CD14-positive monocyte (primary cell): ENCODE measurements at regions not wholly inside any gene's neighbourhood (a gene's known extent, or its start where the extent isn't known, plus 50 kb on each side); places are given as distances from the start of the nearest gene placed in this dataset.

Experiments
- DNase-seq, 3 donors: peaks; one replicate each; pipeline ENCODE4 v3.0.0-alpha.2; 2011 to 2022
- H2AFZ ChIP-seq: 2 replicates; pipeline ENCODE4 v1.6.0; 2012; ENCODE audit warnings: mild to moderate bottlenecking, low read depth, low read length, inconsistent platforms; ENCODE audit not compliant: insufficient read depth, poor library complexity, severe bottlenecking
- H3K27ac ChIP-seq, 2 donors: 1 replicate in 1 of 2; 2 replicates in 1 of 2; pipeline ENCODE4 v1.5.1; 2012 to 2013; ENCODE audit warnings: low read length in 2 of 2, control low read depth in 1 of 2, inconsistent platforms in 1 of 2, low read depth in 1 of 2, mild to moderate bottlenecking in 1 of 2
- H3K27me3 ChIP-seq, 2 donors: one replicate each; pipeline versions ENCODE4 v1.6.0 to v1.6.1; 2011 to 2013; ENCODE audit warnings: low read length in 2 of 2; ENCODE audit not compliant: control insufficient read depth in 2 of 2, insufficient read depth in 2 of 2
- H3K36me3 ChIP-seq, 2 donors: replicated peaks in 1 of 2; 1 replicate in 1 of 2; 2 replicates in 1 of 2; pipeline versions ENCODE4 v1.5.1 to v1.6.1; 2012 to 2013; ENCODE audit warnings: low read length in 2 of 2, control low read depth in 1 of 2, inconsistent platforms in 1 of 2, mild to moderate bottlenecking in 1 of 2; ENCODE audit not compliant: insufficient read depth in 2 of 2, control insufficient read depth in 1 of 2
- H3K4me1 ChIP-seq, 2 donors: 1 replicate in 1 of 2; 2 replicates in 1 of 2; pipeline versions ENCODE4 v1.5.1 to v1.6.1; 2012 to 2013; ENCODE audit warnings: low read length in 2 of 2, control low read depth in 1 of 2, inconsistent platforms in 1 of 2, mild to moderate bottlenecking in 1 of 2, moderate library complexity in 1 of 2; ENCODE audit not compliant: insufficient read depth in 2 of 2, control insufficient read depth in 1 of 2
- H3K4me2 ChIP-seq: replicated peaks from 2 replicates; pipeline ENCODE3; 2012; ENCODE audit warnings: low read length, moderate library complexity, mild to moderate bottlenecking; ENCODE audit not compliant: poor library complexity, severe bottlenecking; ENCODE audit errors: extremely low read depth
- H3K4me3 ChIP-seq, 3 experiments: fragments of 200-600 bp in 1 of 3; sonication (generic) in 1 of 3; replicated peaks in 1 of 3; 1 replicate in 2 of 3; 2 replicates in 1 of 3; pipeline ENCODE4 v1.5.1; 2011 to 2013; ENCODE audit warnings: low read length in 3 of 3, mild to moderate bottlenecking in 3 of 3, control low read depth in 2 of 3, low read depth in 2 of 3, inconsistent platforms in 1 of 3, moderate library complexity in 1 of 3
- H3K79me2 ChIP-seq: 2 replicates; pipeline ENCODE4 v1.6.0; 2012; ENCODE audit warnings: mild to moderate bottlenecking, control low read depth, inconsistent platforms, low read length, moderate library complexity; ENCODE audit not compliant: insufficient read depth
- H3K9ac ChIP-seq: 2 replicates; pipeline ENCODE4 v1.6.0; 2017; ENCODE audit warnings: low read length, mild to moderate bottlenecking; ENCODE audit not compliant: insufficient read depth, poor library complexity, severe bottlenecking
- H3K9me3 ChIP-seq, 2 donors: replicated peaks in 1 of 2; 1 replicate in 1 of 2; 2 replicates in 1 of 2; pipeline versions ENCODE4 v1.5.1 to v1.6.1; 2012 to 2013; ENCODE audit warnings: low read length in 2 of 2, control low read depth in 1 of 2; ENCODE audit not compliant: control insufficient read depth in 1 of 2, insufficient read depth in 1 of 2
- H4K20me1 ChIP-seq: 2 replicates; pipeline ENCODE4 v1.6.0; 2012; ENCODE audit warnings: mild to moderate bottlenecking, low read length, control low read depth, moderate library complexity; ENCODE audit not compliant: insufficient read depth
- H3K27ac Mint-ChIP-seq, 7 donors: one replicate each; pipeline ENCODE4 v1.8.0; 2020; ENCODE audit warnings: mild to moderate bottlenecking in 7 of 7, mixed read lengths in 7 of 7, moderate library complexity in 6 of 7, inconsistent platforms in 2 of 7
- H3K27me3 Mint-ChIP-seq, 3 donors: one replicate each; pipeline ENCODE4 v1.8.0; 2021 to 2022; ENCODE audit warnings: low read depth in 3 of 3, mild to moderate bottlenecking in 3 of 3, mixed read lengths in 3 of 3, moderate library complexity in 3 of 3, inconsistent platforms in 1 of 3
- H3K36me3 Mint-ChIP-seq, 2 donors: one replicate each; pipeline ENCODE4 v1.8.0; 2020; ENCODE audit warnings: mixed read lengths in 2 of 2, inconsistent platforms in 1 of 2, mild to moderate bottlenecking in 1 of 2
- H3K4me1 Mint-ChIP-seq: one replicate; pipeline ENCODE4 v1.8.0; 2020; ENCODE audit warnings: mild to moderate bottlenecking, mixed read lengths
- H3K4me3 Mint-ChIP-seq, 2 donors: one replicate each; pipeline ENCODE4 v1.8.0; 2020; ENCODE audit warnings: mild to moderate bottlenecking in 2 of 2, mixed read lengths in 2 of 2, moderate library complexity in 1 of 2
- H3K9me3 Mint-ChIP-seq, 7 donors: one replicate each; pipeline ENCODE4 v1.8.0; 2020 to 2022; ENCODE audit warnings: mixed read lengths in 7 of 7, mild to moderate bottlenecking in 6 of 7, moderate library complexity in 6 of 7, inconsistent platforms in 2 of 7
- WGBS: methylation state at CpG from one replicate; pipeline ENCODE4 v1.1.5; 2013; ENCODE audit warnings: missing lambda C conversion rate; ENCODE audit not compliant: insufficient coverage; 5-methylcytosine and 5-hydroxymethylcytosine counted together
- intact Hi-C, 2 donors: fragments of 100-400 bp; cut with micrococcal nuclease; formaldehyde crosslinking; loops; one replicate each; pipeline versions ENCODE4 v1.15.0 to v1.15.1; 2023
- TF ChIP-seq, protein P1 (sequence below): fragments of 200-600 bp; IDR thresholded peaks from one replicate; pipeline ENCODE4 v1.8.0; 2022; ENCODE audit warnings: antibody characterized with exemption, mild to moderate bottlenecking

- H3K27ac Mint-ChIP-seq: no peak overlapping the region
- H3K4me3 ChIP-seq: no peak overlapping the region
- no peak overlapping the region for H2AFZ ChIP-seq
- H3K79me2 ChIP-seq: no peaks in the 10 kb centered on the region
- TF ChIP-seq, protein P1, sequence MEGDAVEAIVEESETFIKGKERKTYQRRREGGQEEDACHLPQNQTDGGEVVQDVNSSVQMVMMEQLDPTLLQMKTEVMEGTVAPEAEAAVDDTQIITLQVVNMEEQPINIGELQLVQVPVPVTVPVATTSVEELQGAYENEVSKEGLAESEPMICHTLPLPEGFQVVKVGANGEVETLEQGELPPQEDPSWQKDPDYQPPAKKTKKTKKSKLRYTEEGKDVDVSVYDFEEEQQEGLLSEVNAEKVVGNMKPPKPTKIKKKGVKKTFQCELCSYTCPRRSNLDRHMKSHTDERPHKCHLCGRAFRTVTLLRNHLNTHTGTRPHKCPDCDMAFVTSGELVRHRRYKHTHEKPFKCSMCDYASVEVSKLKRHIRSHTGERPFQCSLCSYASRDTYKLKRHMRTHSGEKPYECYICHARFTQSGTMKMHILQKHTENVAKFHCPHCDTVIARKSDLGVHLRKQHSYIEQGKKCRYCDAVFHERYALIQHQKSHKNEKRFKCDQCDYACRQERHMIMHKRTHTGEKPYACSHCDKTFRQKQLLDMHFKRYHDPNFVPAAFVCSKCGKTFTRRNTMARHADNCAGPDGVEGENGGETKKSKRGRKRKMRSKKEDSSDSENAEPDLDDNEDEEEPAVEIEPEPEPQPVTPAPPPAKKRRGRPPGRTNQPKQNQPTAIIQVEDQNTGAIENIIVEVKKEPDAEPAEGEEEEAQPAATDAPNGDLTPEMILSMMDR: no peak
- H3K4me2 ChIP-seq: no peak overlapping the region
- peaks cover 0 to 7% (median 0%) of the 10 kb centered on the region in 7 donors for H3K9me3 Mint-ChIP-seq
- no peak overlapping the region for H3K9ac ChIP-seq
- no peaks in the 10 kb centered on the region for H3K4me1 Mint-ChIP-seq
- H3K27me3 ChIP-seq: no peaks in the 10 kb centered on the region
- intact Hi-C loops: no loop called here
- H3K27ac ChIP-seq: no peak overlapping the region
- H3K4me1 ChIP-seq: peaks cover 0 to 2% of the 10 kb centered on the region in 2 donors
- H3K36me3 Mint-ChIP-seq: no peaks in the 10 kb centered on the region
- no peaks in the 10 kb centered on the region for H3K36me3 ChIP-seq
- H3K27me3 Mint-ChIP-seq: peaks cover 0 to 1% (median 0%) of the 10 kb centered on the region in 3 donors
- H3K9me3 ChIP-seq: no peaks in the 10 kb centered on the region
- H3K4me3 Mint-ChIP-seq: no peak overlapping the region
- no peak for DNase-seq
- H4K20me1 ChIP-seq: no peaks in the 10 kb centered on the region
- no CpG with 5 or more reads among the region's 5 CpGs for WGBS
Observed at GRCh38 chr6:54690596-54690995, 156.0 kb upstream of the FAM83B start.

- Histone ChIP-seq H3K9ac (no peak overlapping the region), H3K4me1 (peaks cover 0 to 7% of the 10 kb centered on the region in 2 donors), H3K36me3 (no peaks in the 10 kb centered on the region), H3K27me3 (no peaks in the 10 kb centered on the region), H2AFZ (no peak overlapping the region), H3K9me3 (no peaks in the 10 kb centered on the region), H3K27ac (no peak overlapping the region), H3K4me2 (no peak overlapping the region), H4K20me1 (no peaks in the 10 kb centered on the region), H3K4me3 (no peak overlapping the region), H3K79me2 (no peaks in the 10 kb centered on the region)
- peaks cover 0 to 6% (median 0%) of the 10 kb centered on the region in 7 donors for H3K9me3 Mint-ChIP-seq
- intact Hi-C loops: no loop called here
- TF ChIP-seq, protein P1: no peak
- H3K36me3 Mint-ChIP-seq: no peaks in the 10 kb centered on the region
- H3K4me3 Mint-ChIP-seq: no peak overlapping the region
- no peaks in the 10 kb centered on the region for H3K27me3 Mint-ChIP-seq
- peaks cover 4% of the 10 kb centered on the region for H3K4me1 Mint-ChIP-seq
- WGBS: no CpG with 5 or more reads among the region's 3 CpGs
- H3K27ac Mint-ChIP-seq: no peak overlapping the region
- no peak for DNase-seq
Observed at GRCh38 chr6:54694928-54695532, 151.5 kb upstream of the FAM83B start.
